DOHH2 (cell line): ENCODE measurements at regions not wholly inside any gene's neighbourhood (a gene's known extent, or its start where the extent isn't known, plus 50 kb on each side); places are given as distances from the start of the nearest gene placed in this dataset.

Experiments used
- H3F3A ChIP-seq: fragments of 200-600 bp; sonication (generic), shearing (Covaris generic); 2 replicates; pipeline ENCODE4 v1.6.0; 2016; ENCODE audit warnings: antibody characterized with exemption, mild to moderate bottlenecking; ENCODE audit not compliant: control insufficient read depth, insufficient read depth
- H3K27ac ChIP-seq: fragments of 200-600 bp; sonication (generic); 2 replicates; pipeline ENCODE4 v1.5.1; 2014; ENCODE audit warnings: low read depth, mild to moderate bottlenecking, low read length, moderate library complexity
- H3K27me3 ChIP-seq: fragments of 200-600 bp; sonication (generic); 2 replicates; pipeline ENCODE4 v1.6.1; 2014; ENCODE audit warnings: mild to moderate bottlenecking, low read length, mixed read lengths; ENCODE audit not compliant: control insufficient read depth
- H3K36me3 ChIP-seq: fragments of 200-600 bp; sonication (generic); 2 replicates; pipeline ENCODE4 v1.6.1; 2014; ENCODE audit warnings: mild to moderate bottlenecking, low read length, moderate library complexity, mixed read lengths; ENCODE audit not compliant: control insufficient read depth
- H3K4me1 ChIP-seq: fragments of 200-600 bp; sonication (generic); 2 replicates; pipeline ENCODE4 v1.6.1; 2014; ENCODE audit warnings: mild to moderate bottlenecking, low read length, mixed read lengths; ENCODE audit not compliant: control insufficient read depth
- H3K4me2 ChIP-seq: fragments of 200-600 bp; sonication (generic); 2 replicates; pipeline ENCODE4 v1.6.0; 2014; ENCODE audit warnings: mild to moderate bottlenecking, low read length, moderate library complexity
- H3K4me3 ChIP-seq: fragments of 200-600 bp; sonication (generic); 2 replicates; pipeline ENCODE4 v1.5.1; 2014; ENCODE audit warnings: mild to moderate bottlenecking, low read length, mixed read lengths
- H3K79me2 ChIP-seq: fragments of 200-600 bp; sonication (generic); 2 replicates; pipeline ENCODE4 v1.6.1; 2014; ENCODE audit warnings: mild to moderate bottlenecking, low read length, mixed read lengths; ENCODE audit not compliant: control insufficient read depth
- H3K9me2 ChIP-seq: fragments of 200-600 bp; sonication (generic); replicated peaks from 2 replicates; pipeline ENCODE4 v1.6.1; 2014; ENCODE audit warnings: mild to moderate bottlenecking, low read length, mixed read lengths; ENCODE audit not compliant: control insufficient read depth
- H3K9me3 ChIP-seq: fragments of 200-600 bp; sonication (generic); 2 replicates; pipeline ENCODE4 v1.6.1; 2014; ENCODE audit warnings: antibody characterized with exemption, low read length, mixed read lengths; ENCODE audit not compliant: control insufficient read depth, insufficient read depth
- H4K20me1 ChIP-seq: fragments of 200-600 bp; sonication (generic); 2 replicates; pipeline ENCODE4 v1.6.0; 2014; ENCODE audit warnings: low read depth, mild to moderate bottlenecking, antibody characterized with exemption, low read length, moderate library complexity; ENCODE audit not compliant: control insufficient read depth, insufficient read depth
- CTCF ChIP-seq: fragments of 200-600 bp; sonication (generic); IDR thresholded peaks from one replicate; pipeline ENCODE4 v1.5.1; 2014; ENCODE audit warnings: antibody characterized with exemption, mild to moderate bottlenecking, low read depth, low read length; ENCODE audit not compliant: poor library complexity, severe bottlenecking
- EZH2phosphoT487 ChIP-seq: fragments of 200-600 bp; sonication (generic); IDR thresholded peaks from 2 replicates; pipeline ENCODE4 v1.6.1; 2017; ENCODE audit warnings: borderline replicate concordance, mild to moderate bottlenecking, antibody characterized with exemption, low read length, moderate library complexity, mixed read lengths

GRCh38 chr4:33980361-33980760 is 2264.0 kb downstream of the ARAP2 start:
- Histone ChIP-seq H3K27ac (no peak overlapping the region), H3K4me1 (no peaks in the 10 kb centered on the region), H3F3A (no peaks in the 10 kb centered on the region), H3K9me2 (no peaks in the 10 kb centered on the region), H3K79me2 (no peaks in the 10 kb centered on the region), H3K4me3 (no peak overlapping the region), H4K20me1 (no peaks in the 10 kb centered on the region), H3K36me3 (no peaks in the 10 kb centered on the region), H3K27me3 (no peaks in the 10 kb centered on the region), H3K4me2 (no peak overlapping the region), H3K9me3 (no peaks in the 10 kb centered on the region)
- TF ChIP-seq EZH2phosphoT487: no peak
- TF ChIP-seq CTCF: no peak

- no peaks in the 10 kb centered on the region for H3K79me2 ChIP-seq
- no peaks in the 10 kb centered on the region for H3K9me3 ChIP-seq
- H4K20me1 ChIP-seq: no peaks in the 10 kb centered on the region
- no peaks in the 10 kb centered on the region for H3K27me3 ChIP-seq
- H3K4me1 ChIP-seq: no peaks in the 10 kb centered on the region
- TF ChIP-seq CTCF (no peak), EZH2phosphoT487 (no peak)
- no peaks in the 10 kb centered on the region for H3K9me2 ChIP-seq
- H3K27ac ChIP-seq: no peak overlapping the region
- H3K36me3 ChIP-seq: no peaks in the 10 kb centered on the region
- no peaks in the 10 kb centered on the region for H3F3A ChIP-seq
- no peak overlapping the region for H3K4me2 ChIP-seq
- no peak overlapping the region for H3K4me3 ChIP-seq
Measured at GRCh38 chr4:33989820-33990443, 2254.4 kb downstream of the ARAP2 start.

GRCh38 chr4:33996075-33996718 is 2248.1 kb downstream of the ARAP2 start:
- H3K4me2 ChIP-seq: no peak overlapping the region
- no peak overlapping the region for H3K4me3 ChIP-seq
- TF ChIP-seq EZH2phosphoT487 (no peak), CTCF (no peak)
- no peak overlapping the region for H3K27ac ChIP-seq
- no peaks in the 10 kb centered on the region for H3K9me3 ChIP-seq
- H3K9me2 ChIP-seq: no peaks in the 10 kb centered on the region
- H3K79me2 ChIP-seq: no peaks in the 10 kb centered on the region
- no peaks in the 10 kb centered on the region for H3F3A ChIP-seq
- no peaks in the 10 kb centered on the region for H3K4me1 ChIP-seq
- H3K36me3 ChIP-seq: no peaks in the 10 kb centered on the region
- no peaks in the 10 kb centered on the region for H4K20me1 ChIP-seq
- no peaks in the 10 kb centered on the region for H3K27me3 ChIP-seq
